GM23338 (cell line): ENCODE measurements at regions not wholly inside any gene's neighbourhood (a gene's known extent, or its start where the extent isn't known, plus 50 kb on each side); places are given as distances from the start of the nearest gene placed in this dataset.

Experiments used
- ATAC-seq: fragments of 200-7000 bp; cut with Tn5 transposase; 3 replicates; pipeline ENCODE4 v1.9.1; 2020
- DNase-seq: peaks from one replicate; pipeline ENCODE4 v3.0.0-alpha.2; 2015; ENCODE audit warnings: low spot score
- H2AFZ ChIP-seq: fragments of 200-600 bp; sonication (generic); 2 replicates; pipeline ENCODE4 v1.8.0; 2016; ENCODE audit warnings: antibody characterized with exemption, mild to moderate bottlenecking, moderate library complexity
- H3F3A ChIP-seq: fragments of 200-600 bp; sonication (generic); replicated peaks from 2 replicates; pipeline ENCODE4 v1.8.0; 2017; ENCODE audit warnings: antibody characterized with exemption, mixed run types, low read depth
- H3K27ac ChIP-seq: fragments of 200-600 bp; sonication (generic); 2 replicates; pipeline ENCODE4 v1.6.1; 2016; ENCODE audit warnings: low read depth
- H3K27me3 ChIP-seq: fragments of 200-600 bp; sonication (generic); 2 replicates; pipeline ENCODE4 v1.8.0; 2016; ENCODE audit warnings: mild to moderate bottlenecking, mixed run types, moderate library complexity; ENCODE audit not compliant: insufficient read depth
- H3K36me3 ChIP-seq: fragments of 200-600 bp; sonication (generic); 2 replicates; pipeline ENCODE4 v1.8.0; 2016; ENCODE audit warnings: mild to moderate bottlenecking; ENCODE audit not compliant: insufficient read depth
- H3K4me1 ChIP-seq: fragments of 200-600 bp; sonication (generic); 2 replicates; pipeline ENCODE4 v1.8.0; 2016; ENCODE audit warnings: mild to moderate bottlenecking, moderate library complexity; ENCODE audit not compliant: insufficient read depth
- H3K4me2 ChIP-seq: fragments of 200-600 bp; sonication (generic); 2 replicates; pipeline ENCODE4 v1.7.1; 2017; ENCODE audit warnings: mixed run types
- H3K4me3 ChIP-seq: fragments of 200-600 bp; sonication (generic); 2 replicates; pipeline ENCODE4 v1.6.1; 2016; ENCODE audit warnings: mixed run types
- H3K79me2 ChIP-seq: fragments of 200-600 bp; sonication (generic); replicated peaks from 2 replicates; pipeline ENCODE4 v1.8.0; 2017; ENCODE audit warnings: mild to moderate bottlenecking; ENCODE audit not compliant: insufficient read depth
- H3K9me2 ChIP-seq: fragments of 200-600 bp; sonication (generic); 2 replicates; pipeline ENCODE4 v1.8.0; 2017; ENCODE audit not compliant: insufficient read depth
- H4K20me1 ChIP-seq: fragments of 200-600 bp; sonication (generic); replicated peaks from 2 replicates; pipeline ENCODE4 v1.8.0; 2017; ENCODE audit warnings: mild to moderate bottlenecking; ENCODE audit not compliant: insufficient read depth
- H3K27ac Mint-ChIP-seq: 2 replicates; pipeline ENCODE4 v1.8.0; 2020; ENCODE audit warnings: inconsistent platforms, mild to moderate bottlenecking, moderate library complexity, mixed read lengths
- H3K27me3 Mint-ChIP-seq: 3 replicates; pipeline ENCODE4 v1.8.0; 2022; ENCODE audit warnings: low read depth, mild to moderate bottlenecking, moderate library complexity, mixed read lengths, inconsistent platforms; ENCODE audit not compliant: insufficient read depth, poor library complexity
- H3K36me3 Mint-ChIP-seq: 3 replicates; pipeline ENCODE4 v1.8.0; 2021; ENCODE audit warnings: low read depth, mild to moderate bottlenecking, inconsistent platforms, moderate library complexity, mixed read lengths
- H3K4me1 Mint-ChIP-seq: 3 replicates; pipeline ENCODE4 v1.8.0; 2020; ENCODE audit warnings: mild to moderate bottlenecking, inconsistent platforms, mixed read lengths
- H3K4me3 Mint-ChIP-seq: 3 replicates; pipeline ENCODE4 v1.8.0; 2021; ENCODE audit warnings: moderate library complexity, mild to moderate bottlenecking, inconsistent platforms, mixed read lengths
- H3K9me3 Mint-ChIP-seq: 3 replicates; pipeline ENCODE4 v1.8.0; 2020; ENCODE audit warnings: moderate library complexity, mild to moderate bottlenecking, inconsistent platforms, mixed read lengths
- CREB1 ChIP-seq: fragments of 250-450 bp; sonication (Bioruptor Pico); IDR thresholded peaks from 2 replicates; pipeline ENCODE4 v1.5.0; 2020; ENCODE audit warnings: low read depth, mild to moderate bottlenecking, moderate library complexity
- EZH2 ChIP-seq: fragments of 200-600 bp; sonication (generic); IDR thresholded peaks from one replicate; pipeline ENCODE4 v1.8.0; 2017; ENCODE audit warnings: antibody characterized with exemption, mild to moderate bottlenecking, low read depth; ENCODE audit not compliant: unreplicated experiment
- EZH2phosphoT487 ChIP-seq: fragments of 200-600 bp; sonication (generic); IDR thresholded peaks from one replicate; pipeline ENCODE4 v1.8.1; 2018; ENCODE audit warnings: antibody characterized with exemption; ENCODE audit not compliant: unreplicated experiment
- JUNB ChIP-seq: IDR thresholded peaks from one replicate; pipeline ENCODE4 v1.6.1; 2016; ENCODE audit warnings: antibody characterized with exemption; ENCODE audit not compliant: unreplicated experiment
- NANOG ChIP-seq: IDR thresholded peaks from 2 replicates; pipeline ENCODE4 v1.6.1; 2016; ENCODE audit warnings: antibody characterized with exemption, borderline replicate concordance
- POLR2AphosphoS5 ChIP-seq: IDR thresholded peaks from 2 replicates; pipeline ENCODE4 v1.6.1; 2016; ENCODE audit warnings: antibody characterized with exemption, low read depth
- STAT1 ChIP-seq: IDR thresholded peaks from one replicate; pipeline ENCODE4 v1.6.1; 2016; ENCODE audit warnings: antibody characterized with exemption; ENCODE audit not compliant: unreplicated experiment
- ZNF114 ChIP-seq: fragments of 250-450 bp; sonication (Bioruptor Pico); IDR thresholded peaks from 2 replicates; pipeline ENCODE4 v1.5.0; 2020; ENCODE audit warnings: mild to moderate bottlenecking, moderate library complexity
- ZNF331 ChIP-seq: fragments of 250-450 bp; sonication (Bioruptor Pico); IDR thresholded peaks from 2 replicates; pipeline ENCODE4 v1.5.0; 2020; ENCODE audit warnings: low read depth, mild to moderate bottlenecking, moderate library complexity
- TF ChIP-seq, protein P1 (sequence below): fragments of 250-450 bp; sonication (Bioruptor Pico); IDR thresholded peaks from 2 replicates; pipeline ENCODE4 v1.5.0; 2020; ENCODE audit warnings: mild to moderate bottlenecking, moderate library complexity
- TF ChIP-seq, protein P2 (sequence below), 2 experiments: fragments of 200-600 bp in 1 of 2; sonication (generic) in 1 of 2; conservative IDR thresholded peaks; 2 replicates each; pipeline versions ENCODE4 v1.5.1 to v1.6.1; 2016 to 2017; ENCODE audit warnings: antibody characterized with exemption in 2 of 2, low read depth in 2 of 2, mild to moderate bottlenecking in 2 of 2, moderate library complexity in 1 of 2
- TF ChIP-seq, protein P3 (sequence below): IDR thresholded peaks from 2 replicates; pipeline ENCODE4 v1.6.1; 2016; ENCODE audit warnings: antibody characterized with exemption
- TF ChIP-seq, protein P4 (sequence below): IDR thresholded peaks from one replicate; pipeline ENCODE4 v1.6.1; 2018; ENCODE audit warnings: antibody characterized with exemption; ENCODE audit not compliant: unreplicated experiment

DNA sequence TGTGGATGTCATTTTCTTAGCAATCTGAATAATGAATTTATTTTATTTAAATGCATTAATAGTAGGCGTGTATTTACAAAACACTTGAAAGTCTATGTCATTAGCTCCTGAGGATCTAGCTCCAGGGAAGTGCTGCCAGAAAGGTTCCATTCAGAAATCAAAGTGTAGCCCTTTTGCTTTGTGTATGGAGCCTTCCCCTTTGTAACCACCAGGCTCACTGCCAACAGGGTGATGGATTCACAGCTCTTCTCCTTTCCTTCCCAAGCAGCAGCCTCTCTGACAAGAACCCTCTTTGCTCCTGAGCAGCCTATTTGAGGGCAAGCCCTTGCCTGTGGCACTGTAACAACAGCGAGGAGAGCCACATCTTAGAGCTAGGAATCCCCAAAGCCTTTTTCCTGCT is 286.0 kb upstream of the RASGEF1B start:
- Histone ChIP-seq H3K27me3 (no peaks in the 10 kb centered on the region), H3K9me2 (no peaks in the 10 kb centered on the region), H3K36me3 (no peaks in the 10 kb centered on the region), H2AFZ (no peak overlapping the region), H3K27ac (no peak overlapping the region), H3K4me2 (no peak overlapping the region), H3F3A (no peaks in the 10 kb centered on the region), H4K20me1 (no peaks in the 10 kb centered on the region), H3K4me3 (no peak overlapping the region), H3K4me1 (no peaks in the 10 kb centered on the region), H3K79me2 (no peaks in the 10 kb centered on the region)
- H3K27me3 Mint-ChIP-seq: no peaks in the 10 kb centered on the region
- peak; percentile 10 for DNase-seq
- H3K4me1 Mint-ChIP-seq: no peaks in the 10 kb centered on the region; the same call in 2 of the 3 replicates
- H3K27ac Mint-ChIP-seq: no peak overlapping the region
- H3K4me3 Mint-ChIP-seq: no peak overlapping the region
- H3K36me3 Mint-ChIP-seq: no peaks in the 10 kb centered on the region
- TF ChIP-seq, protein P1, sequence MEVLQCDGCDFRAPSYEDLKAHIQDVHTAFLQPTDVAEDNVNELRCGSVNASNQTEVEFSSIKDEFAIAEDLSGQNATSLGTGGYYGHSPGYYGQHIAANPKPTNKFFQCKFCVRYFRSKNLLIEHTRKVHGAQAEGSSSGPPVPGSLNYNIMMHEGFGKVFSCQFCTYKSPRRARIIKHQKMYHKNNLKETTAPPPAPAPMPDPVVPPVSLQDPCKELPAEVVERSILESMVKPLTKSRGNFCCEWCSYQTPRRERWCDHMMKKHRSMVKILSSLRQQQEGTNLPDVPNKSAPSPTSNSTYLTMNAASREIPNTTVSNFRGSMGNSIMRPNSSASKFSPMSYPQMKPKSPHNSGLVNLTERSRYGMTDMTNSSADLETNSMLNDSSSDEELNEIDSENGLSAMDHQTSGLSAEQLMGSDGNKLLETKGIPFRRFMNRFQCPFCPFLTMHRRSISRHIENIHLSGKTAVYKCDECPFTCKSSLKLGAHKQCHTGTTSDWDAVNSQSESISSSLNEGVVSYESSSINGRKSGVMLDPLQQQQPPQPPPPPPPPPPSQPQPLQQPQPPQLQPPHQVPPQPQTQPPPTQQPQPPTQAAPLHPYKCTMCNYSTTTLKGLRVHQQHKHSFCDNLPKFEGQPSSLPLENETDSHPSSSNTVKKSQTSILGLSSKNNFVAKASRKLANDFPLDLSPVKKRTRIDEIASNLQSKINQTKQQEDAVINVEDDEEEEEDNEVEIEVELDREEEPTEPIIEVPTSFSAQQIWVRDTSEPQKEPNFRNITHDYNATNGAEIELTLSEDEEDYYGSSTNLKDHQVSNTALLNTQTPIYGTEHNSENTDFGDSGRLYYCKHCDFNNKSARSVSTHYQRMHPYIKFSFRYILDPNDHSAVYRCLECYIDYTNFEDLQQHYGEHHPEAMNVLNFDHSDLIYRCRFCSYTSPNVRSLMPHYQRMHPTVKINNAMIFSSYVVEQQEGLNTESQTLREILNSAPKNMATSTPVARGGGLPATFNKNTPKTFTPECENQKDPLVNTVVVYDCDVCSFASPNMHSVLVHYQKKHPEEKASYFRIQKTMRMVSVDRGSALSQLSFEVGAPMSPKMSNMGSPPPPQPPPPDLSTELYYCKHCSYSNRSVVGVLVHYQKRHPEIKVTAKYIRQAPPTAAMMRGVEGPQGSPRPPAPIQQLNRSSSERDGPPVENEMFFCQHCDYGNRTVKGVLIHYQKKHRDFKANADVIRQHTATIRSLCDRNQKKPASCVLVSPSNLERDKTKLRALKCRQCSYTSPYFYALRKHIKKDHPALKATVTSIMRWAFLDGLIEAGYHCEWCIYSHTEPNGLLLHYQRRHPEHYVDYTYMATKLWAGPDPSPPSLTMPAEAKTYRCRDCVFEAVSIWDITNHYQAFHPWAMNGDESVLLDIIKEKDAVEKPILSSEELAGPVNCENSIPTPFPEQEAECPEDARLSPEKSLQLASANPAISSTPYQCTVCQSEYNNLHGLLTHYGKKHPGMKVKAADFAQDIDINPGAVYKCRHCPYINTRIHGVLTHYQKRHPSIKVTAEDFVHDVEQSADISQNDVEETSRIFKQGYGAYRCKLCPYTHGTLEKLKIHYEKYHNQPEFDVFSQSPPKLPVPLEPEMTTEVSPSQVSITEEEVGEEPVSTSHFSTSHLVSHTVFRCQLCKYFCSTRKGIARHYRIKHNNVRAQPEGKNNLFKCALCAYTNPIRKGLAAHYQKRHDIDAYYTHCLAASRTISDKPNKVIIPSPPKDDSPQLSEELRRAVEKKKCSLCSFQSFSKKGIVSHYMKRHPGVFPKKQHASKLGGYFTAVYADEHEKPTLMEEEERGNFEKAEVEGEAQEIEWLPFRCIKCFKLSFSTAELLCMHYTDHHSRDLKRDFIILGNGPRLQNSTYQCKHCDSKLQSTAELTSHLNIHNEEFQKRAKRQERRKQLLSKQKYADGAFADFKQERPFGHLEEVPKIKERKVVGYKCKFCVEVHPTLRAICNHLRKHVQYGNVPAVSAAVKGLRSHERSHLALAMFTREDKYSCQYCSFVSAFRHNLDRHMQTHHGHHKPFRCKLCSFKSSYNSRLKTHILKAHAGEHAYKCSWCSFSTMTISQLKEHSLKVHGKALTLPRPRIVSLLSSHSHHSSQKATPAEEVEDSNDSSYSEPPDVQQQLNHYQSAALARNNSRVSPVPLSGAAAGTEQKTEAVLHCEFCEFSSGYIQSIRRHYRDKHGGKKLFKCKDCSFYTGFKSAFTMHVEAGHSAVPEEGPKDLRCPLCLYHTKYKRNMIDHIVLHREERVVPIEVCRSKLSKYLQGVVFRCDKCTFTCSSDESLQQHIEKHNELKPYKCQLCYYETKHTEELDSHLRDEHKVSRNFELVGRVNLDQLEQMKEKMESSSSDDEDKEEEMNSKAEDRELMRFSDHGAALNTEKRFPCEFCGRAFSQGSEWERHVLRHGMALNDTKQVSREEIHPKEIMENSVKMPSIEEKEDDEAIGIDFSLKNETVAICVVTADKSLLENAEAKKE (CRISPR knock-in tag): no peak
- TF ChIP-seq NANOG (no peak), ZNF331 (no peak), STAT1 (no peak), EZH2 (no peak), CREB1 (CRISPR knock-in tag) (no peak), POLR2AphosphoS5 (no peak), JUNB (no peak), EZH2phosphoT487 (no peak), ZNF114 (CRISPR knock-in tag) (no peak)
- TF ChIP-seq, protein P2, sequence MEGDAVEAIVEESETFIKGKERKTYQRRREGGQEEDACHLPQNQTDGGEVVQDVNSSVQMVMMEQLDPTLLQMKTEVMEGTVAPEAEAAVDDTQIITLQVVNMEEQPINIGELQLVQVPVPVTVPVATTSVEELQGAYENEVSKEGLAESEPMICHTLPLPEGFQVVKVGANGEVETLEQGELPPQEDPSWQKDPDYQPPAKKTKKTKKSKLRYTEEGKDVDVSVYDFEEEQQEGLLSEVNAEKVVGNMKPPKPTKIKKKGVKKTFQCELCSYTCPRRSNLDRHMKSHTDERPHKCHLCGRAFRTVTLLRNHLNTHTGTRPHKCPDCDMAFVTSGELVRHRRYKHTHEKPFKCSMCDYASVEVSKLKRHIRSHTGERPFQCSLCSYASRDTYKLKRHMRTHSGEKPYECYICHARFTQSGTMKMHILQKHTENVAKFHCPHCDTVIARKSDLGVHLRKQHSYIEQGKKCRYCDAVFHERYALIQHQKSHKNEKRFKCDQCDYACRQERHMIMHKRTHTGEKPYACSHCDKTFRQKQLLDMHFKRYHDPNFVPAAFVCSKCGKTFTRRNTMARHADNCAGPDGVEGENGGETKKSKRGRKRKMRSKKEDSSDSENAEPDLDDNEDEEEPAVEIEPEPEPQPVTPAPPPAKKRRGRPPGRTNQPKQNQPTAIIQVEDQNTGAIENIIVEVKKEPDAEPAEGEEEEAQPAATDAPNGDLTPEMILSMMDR (conservative IDR thresholded peaks at IDR 0.05; ENCODE audit: low read depth in 2 of 2): no peak
- TF ChIP-seq, protein P3, sequence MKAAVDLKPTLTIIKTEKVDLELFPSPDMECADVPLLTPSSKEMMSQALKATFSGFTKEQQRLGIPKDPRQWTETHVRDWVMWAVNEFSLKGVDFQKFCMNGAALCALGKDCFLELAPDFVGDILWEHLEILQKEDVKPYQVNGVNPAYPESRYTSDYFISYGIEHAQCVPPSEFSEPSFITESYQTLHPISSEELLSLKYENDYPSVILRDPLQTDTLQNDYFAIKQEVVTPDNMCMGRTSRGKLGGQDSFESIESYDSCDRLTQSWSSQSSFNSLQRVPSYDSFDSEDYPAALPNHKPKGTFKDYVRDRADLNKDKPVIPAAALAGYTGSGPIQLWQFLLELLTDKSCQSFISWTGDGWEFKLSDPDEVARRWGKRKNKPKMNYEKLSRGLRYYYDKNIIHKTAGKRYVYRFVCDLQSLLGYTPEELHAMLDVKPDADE: no peak
- TF ChIP-seq, protein P4, sequence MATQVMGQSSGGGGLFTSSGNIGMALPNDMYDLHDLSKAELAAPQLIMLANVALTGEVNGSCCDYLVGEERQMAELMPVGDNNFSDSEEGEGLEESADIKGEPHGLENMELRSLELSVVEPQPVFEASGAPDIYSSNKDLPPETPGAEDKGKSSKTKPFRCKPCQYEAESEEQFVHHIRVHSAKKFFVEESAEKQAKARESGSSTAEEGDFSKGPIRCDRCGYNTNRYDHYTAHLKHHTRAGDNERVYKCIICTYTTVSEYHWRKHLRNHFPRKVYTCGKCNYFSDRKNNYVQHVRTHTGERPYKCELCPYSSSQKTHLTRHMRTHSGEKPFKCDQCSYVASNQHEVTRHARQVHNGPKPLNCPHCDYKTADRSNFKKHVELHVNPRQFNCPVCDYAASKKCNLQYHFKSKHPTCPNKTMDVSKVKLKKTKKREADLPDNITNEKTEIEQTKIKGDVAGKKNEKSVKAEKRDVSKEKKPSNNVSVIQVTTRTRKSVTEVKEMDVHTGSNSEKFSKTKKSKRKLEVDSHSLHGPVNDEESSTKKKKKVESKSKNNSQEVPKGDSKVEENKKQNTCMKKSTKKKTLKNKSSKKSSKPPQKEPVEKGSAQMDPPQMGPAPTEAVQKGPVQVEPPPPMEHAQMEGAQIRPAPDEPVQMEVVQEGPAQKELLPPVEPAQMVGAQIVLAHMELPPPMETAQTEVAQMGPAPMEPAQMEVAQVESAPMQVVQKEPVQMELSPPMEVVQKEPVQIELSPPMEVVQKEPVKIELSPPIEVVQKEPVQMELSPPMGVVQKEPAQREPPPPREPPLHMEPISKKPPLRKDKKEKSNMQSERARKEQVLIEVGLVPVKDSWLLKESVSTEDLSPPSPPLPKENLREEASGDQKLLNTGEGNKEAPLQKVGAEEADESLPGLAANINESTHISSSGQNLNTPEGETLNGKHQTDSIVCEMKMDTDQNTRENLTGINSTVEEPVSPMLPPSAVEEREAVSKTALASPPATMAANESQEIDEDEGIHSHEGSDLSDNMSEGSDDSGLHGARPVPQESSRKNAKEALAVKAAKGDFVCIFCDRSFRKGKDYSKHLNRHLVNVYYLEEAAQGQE: no peak
- no peaks in the 10 kb centered on the region for H3K9me3 Mint-ChIP-seq
- peak; percentile 67 for ATAC-seq
